Fibroblast of villous mesenchyme (primary cell): ENCODE measurements at regions not wholly inside any gene's neighbourhood (a gene's known extent, or its start where the extent isn't known, plus 50 kb on each side); places are given as distances from the start of the nearest gene placed in this dataset.

Experiments used
- DNase-seq: peaks from one replicate; pipeline ENCODE4 v3.0.0-alpha.2; 2010; ENCODE audit warnings: low read depth
- H3K4me3 ChIP-seq: 2 replicates; pipeline ENCODE4 v1.5.1; 2011; ENCODE audit warnings: low read depth, mild to moderate bottlenecking, low read length
- CTCF ChIP-seq: IDR thresholded peaks from 2 replicates; pipeline ENCODE4 v1.5.1; 2012; ENCODE audit warnings: low read depth, mild to moderate bottlenecking, low read length; ENCODE audit not compliant: insufficient read depth

- no peak for TF ChIP-seq CTCF
- peak; percentile 29 for DNase-seq
- no peak overlapping the region for H3K4me3 ChIP-seq
These were observed 143.2 kb downstream of the DDX1 start for GRCh38 chr2:15734674-15735483.

GRCh38 chr2:15735484-15736326, 144.0 kb downstream of the DDX1 start:
- DNase-seq, result no peak
- H3K4me3 ChIP-seq, result no peak overlapping the region
- TF ChIP-seq CTCF, result no peak

DNA sequence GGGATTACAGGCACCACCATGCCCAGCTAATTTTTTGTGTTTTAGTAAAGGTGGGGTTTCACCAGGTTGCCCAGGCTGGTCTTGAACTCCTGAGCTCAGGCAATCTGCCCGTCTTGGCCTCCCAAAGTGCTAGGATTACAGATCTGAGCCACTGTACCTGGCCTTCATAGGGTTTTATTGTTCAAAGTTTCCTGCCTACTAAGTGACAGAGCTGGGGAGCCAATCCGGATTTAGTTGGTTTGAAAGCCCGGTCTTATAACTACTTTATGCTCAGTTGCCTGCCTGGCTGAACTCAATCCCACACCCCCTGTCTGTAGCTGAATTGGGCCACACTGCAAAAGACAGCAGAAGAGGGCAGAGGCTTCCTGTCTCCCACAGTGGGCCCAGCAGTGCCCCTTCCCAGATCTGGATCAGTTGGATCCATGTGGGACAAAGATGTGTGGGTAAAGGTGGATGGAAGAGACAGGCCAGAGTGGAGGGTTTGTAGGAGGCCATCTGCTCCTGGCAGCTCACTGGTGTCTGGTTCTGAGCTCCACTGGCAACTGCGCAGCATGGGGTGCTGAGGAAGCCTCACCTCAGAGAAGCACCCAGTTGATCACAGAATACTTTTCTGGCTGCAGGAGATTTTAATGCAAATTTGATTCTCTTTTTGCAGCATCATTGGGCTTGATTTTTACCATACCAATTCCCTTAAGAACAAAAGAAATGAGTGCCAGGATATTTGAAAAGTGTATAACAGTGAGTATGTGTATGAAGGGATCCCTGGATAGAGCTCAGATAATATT, 144.9 kb downstream of the DDX1 start:
- TF ChIP-seq CTCF, result no peak
- DNase-seq, result no peak
- no peak overlapping the region for H3K4me3 ChIP-seq

- no peak for DNase-seq
- no peak for TF ChIP-seq CTCF
- H3K4me3 ChIP-seq, result no peak overlapping the region
These were observed 145.9 kb downstream of the DDX1 start for GRCh38 chr2:15737314-15738224.

GRCh38 chr2:15738225-15738546, 146.5 kb downstream of the DDX1 start:
- H3K4me3 ChIP-seq, result no peak overlapping the region
- no peak for TF ChIP-seq CTCF
- no peak for DNase-seq

GRCh38 chr2:15738943-15739342, 147.3 kb downstream of the DDX1 start:
- no peak for DNase-seq
- no peak overlapping the region for H3K4me3 ChIP-seq
- no peak for TF ChIP-seq CTCF
